NCI-H2227 treated with DMSO at 0.1 percent for 48 hours (cell line): ENCODE measurements at regions not wholly inside any gene's neighbourhood (a gene's known extent, or its start where the extent isn't known, plus 50 kb on each side); places are given as distances from the start of the nearest gene placed in this dataset.

Experiments used
- DNase-seq: peaks from one replicate; lab custom pipeline; 2025; lab: John Stamatoyannopoulos, UW

- DNase-seq, result no peak
These were observed 494.2 kb upstream of the THBS1 start for GRCh38 chr15:39086641-39087040.

GRCh38 chr15:39088156-39088555, 492.7 kb upstream of the THBS1 start:
- no peak for DNase-seq

GRCh38 chr15:39092354-39092753, 488.5 kb upstream of the THBS1 start:
- DNase-seq, result no peak

GRCh38 chr15:39092761-39093160, 488.1 kb upstream of the THBS1 start:
- DNase-seq, result no peak

- DNase-seq, result no peak
These were observed 486.8 kb upstream of the THBS1 start for GRCh38 chr15:39094116-39094515.

- DNase-seq, result no peak
These were observed 485.5 kb upstream of the THBS1 start for GRCh38 chr15:39095218-39095879.

- DNase-seq, result no peak
These were observed 484.2 kb upstream of the THBS1 start for GRCh38 chr15:39096608-39097205.

GRCh38 chr15:39099524-39099923, 481.4 kb upstream of the THBS1 start:
- no peak for DNase-seq

GRCh38 chr15:39100106-39100660, 480.7 kb upstream of the THBS1 start:
- no peak for DNase-seq

GRCh38 chr15:39102431-39102830, 478.4 kb upstream of the THBS1 start:
- no peak for DNase-seq

GRCh38 chr15:39106950-39107349, 473.9 kb upstream of the THBS1 start:
- no peak for DNase-seq

GRCh38 chr15:39108021-39108420, 472.9 kb upstream of the THBS1 start:
- DNase-seq, result no peak

- DNase-seq, result no peak
These were observed 470.5 kb upstream of the THBS1 start for GRCh38 chr15:39110336-39110735.

- no peak for DNase-seq
These were observed 470.1 kb upstream of the THBS1 start for GRCh38 chr15:39110746-39111145.

GRCh38 chr15:39113741-39114140, 467.1 kb upstream of the THBS1 start:
- no peak for DNase-seq

GRCh38 chr15:39114690-39115378, 466.0 kb upstream of the THBS1 start:
- no peak for DNase-seq

- no peak for DNase-seq
These were observed 465.4 kb upstream of the THBS1 start for GRCh38 chr15:39115379-39116057.

- DNase-seq, result no peak
These were observed 462.4 kb upstream of the THBS1 start for GRCh38 chr15:39118510-39118909.

GRCh38 chr15:39124155-39124552, 456.7 kb upstream of the THBS1 start:
- no peak for DNase-seq

- DNase-seq, result no peak
These were observed 456.2 kb upstream of the THBS1 start for GRCh38 chr15:39124553-39125171.

GRCh38 chr15:39125226-39125625, 455.7 kb upstream of the THBS1 start:
- no peak for DNase-seq

GRCh38 chr15:39125904-39126303, 455.0 kb upstream of the THBS1 start:
- no peak for DNase-seq
